A549 (cell line): ENCODE measurements at regions not wholly inside any gene's neighbourhood (a gene's known extent, or its start where the extent isn't known, plus 50 kb on each side); places are given as distances from the start of the nearest gene placed in this dataset.

Experiments used
- CEBPB ChIP-seq, 2 experiments: fragments of >200 bp in 1 of 2; sonication (Bioruptor Twin) in 1 of 2; formaldehyde crosslinking in 1 of 2; IDR thresholded peaks; 2 replicates each; pipeline ENCODE4 v1.6.1; 2012 to 2016
- EP300 ChIP-seq, 2 experiments: fragments of >200 bp; sonication (Bioruptor Twin); formaldehyde crosslinking; IDR thresholded peaks; 2 replicates in 1 of 2; 3 replicates in 1 of 2; pipeline ENCODE4 v1.6.1; 2016 to 2017
- GATA3 ChIP-seq: IDR thresholded peaks from 2 replicates; pipeline ENCODE4 v1.6.1; 2012; ENCODE audit warnings: borderline replicate concordance
- HDAC2 ChIP-seq: fragments of 200-600 bp; sonication (generic); IDR thresholded peaks from 2 replicates; pipeline ENCODE4 v1.6.1; 2016
- POLR2A ChIP-seq: IDR thresholded peaks from 2 replicates; pipeline ENCODE4 v1.6.1; 2012; ENCODE audit warnings: mild to moderate bottlenecking, low read length
- SREBF2 ChIP-seq: fragments of 450-650 bp; IDR thresholded peaks from 2 replicates; pipeline ENCODE4 v1.6.1; 2014; ENCODE audit warnings: mild to moderate bottlenecking, moderate library complexity
- TP53 ChIP-seq: fragments of 250-450 bp; sonication (Bioruptor Pico); IDR thresholded peaks from 2 replicates; pipeline ENCODE4 v1.5.0; 2021; ENCODE audit warnings: mild to moderate bottlenecking, moderate library complexity
- TF ChIP-seq, protein P1 (sequence below): fragments of >200 bp; sonication (Bioruptor Twin); formaldehyde crosslinking; IDR thresholded peaks from 3 replicates; pipeline ENCODE4 v1.5.1; 2016
- TF ChIP-seq, protein P2 (sequence below): IDR thresholded peaks from 2 replicates; pipeline ENCODE4 v1.6.1; 2012
- TF ChIP-seq, protein P3 (sequence below): fragments of 200-600 bp; sonication (generic); IDR thresholded peaks from 2 replicates; pipeline ENCODE4 v1.6.1; 2016; ENCODE audit warnings: antibody characterized with exemption, mild to moderate bottlenecking, moderate library complexity

DNA sequence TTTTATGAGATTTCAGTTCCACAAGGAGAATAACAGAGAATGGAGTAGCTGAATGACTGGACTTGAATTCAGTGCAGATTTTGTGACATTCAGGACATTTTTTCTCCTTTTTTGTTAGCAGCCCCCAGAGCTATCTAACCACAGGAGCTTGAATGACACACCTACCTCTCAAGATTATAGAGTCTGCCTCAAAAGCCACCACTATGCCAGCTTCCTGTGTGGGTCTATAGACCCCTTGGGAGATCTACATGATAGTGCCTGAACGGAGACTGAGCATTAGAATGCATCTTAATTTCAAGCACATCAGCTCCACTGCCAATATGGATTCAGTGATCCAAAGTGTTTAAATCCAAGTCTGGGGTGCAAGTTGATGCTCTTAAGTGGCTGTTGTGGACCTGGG lies 74.4 kb upstream of the ZNF648 start:
- TF ChIP-seq, protein P1, sequence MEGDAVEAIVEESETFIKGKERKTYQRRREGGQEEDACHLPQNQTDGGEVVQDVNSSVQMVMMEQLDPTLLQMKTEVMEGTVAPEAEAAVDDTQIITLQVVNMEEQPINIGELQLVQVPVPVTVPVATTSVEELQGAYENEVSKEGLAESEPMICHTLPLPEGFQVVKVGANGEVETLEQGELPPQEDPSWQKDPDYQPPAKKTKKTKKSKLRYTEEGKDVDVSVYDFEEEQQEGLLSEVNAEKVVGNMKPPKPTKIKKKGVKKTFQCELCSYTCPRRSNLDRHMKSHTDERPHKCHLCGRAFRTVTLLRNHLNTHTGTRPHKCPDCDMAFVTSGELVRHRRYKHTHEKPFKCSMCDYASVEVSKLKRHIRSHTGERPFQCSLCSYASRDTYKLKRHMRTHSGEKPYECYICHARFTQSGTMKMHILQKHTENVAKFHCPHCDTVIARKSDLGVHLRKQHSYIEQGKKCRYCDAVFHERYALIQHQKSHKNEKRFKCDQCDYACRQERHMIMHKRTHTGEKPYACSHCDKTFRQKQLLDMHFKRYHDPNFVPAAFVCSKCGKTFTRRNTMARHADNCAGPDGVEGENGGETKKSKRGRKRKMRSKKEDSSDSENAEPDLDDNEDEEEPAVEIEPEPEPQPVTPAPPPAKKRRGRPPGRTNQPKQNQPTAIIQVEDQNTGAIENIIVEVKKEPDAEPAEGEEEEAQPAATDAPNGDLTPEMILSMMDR = no peak
- TF ChIP-seq, protein P2, sequence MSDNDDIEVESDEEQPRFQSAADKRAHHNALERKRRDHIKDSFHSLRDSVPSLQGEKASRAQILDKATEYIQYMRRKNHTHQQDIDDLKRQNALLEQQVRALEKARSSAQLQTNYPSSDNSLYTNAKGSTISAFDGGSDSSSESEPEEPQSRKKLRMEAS = no peak
- TF ChIP-seq SREBF2 = no peak
- TF ChIP-seq GATA3 = no peak
- no peak for TF ChIP-seq EP300 (IDR thresholded peaks at IDR 0.05)
- no peak for TF ChIP-seq TP53 (CRISPR knock-in tag)
- no peak for TF ChIP-seq POLR2A
- TF ChIP-seq, protein P3, sequence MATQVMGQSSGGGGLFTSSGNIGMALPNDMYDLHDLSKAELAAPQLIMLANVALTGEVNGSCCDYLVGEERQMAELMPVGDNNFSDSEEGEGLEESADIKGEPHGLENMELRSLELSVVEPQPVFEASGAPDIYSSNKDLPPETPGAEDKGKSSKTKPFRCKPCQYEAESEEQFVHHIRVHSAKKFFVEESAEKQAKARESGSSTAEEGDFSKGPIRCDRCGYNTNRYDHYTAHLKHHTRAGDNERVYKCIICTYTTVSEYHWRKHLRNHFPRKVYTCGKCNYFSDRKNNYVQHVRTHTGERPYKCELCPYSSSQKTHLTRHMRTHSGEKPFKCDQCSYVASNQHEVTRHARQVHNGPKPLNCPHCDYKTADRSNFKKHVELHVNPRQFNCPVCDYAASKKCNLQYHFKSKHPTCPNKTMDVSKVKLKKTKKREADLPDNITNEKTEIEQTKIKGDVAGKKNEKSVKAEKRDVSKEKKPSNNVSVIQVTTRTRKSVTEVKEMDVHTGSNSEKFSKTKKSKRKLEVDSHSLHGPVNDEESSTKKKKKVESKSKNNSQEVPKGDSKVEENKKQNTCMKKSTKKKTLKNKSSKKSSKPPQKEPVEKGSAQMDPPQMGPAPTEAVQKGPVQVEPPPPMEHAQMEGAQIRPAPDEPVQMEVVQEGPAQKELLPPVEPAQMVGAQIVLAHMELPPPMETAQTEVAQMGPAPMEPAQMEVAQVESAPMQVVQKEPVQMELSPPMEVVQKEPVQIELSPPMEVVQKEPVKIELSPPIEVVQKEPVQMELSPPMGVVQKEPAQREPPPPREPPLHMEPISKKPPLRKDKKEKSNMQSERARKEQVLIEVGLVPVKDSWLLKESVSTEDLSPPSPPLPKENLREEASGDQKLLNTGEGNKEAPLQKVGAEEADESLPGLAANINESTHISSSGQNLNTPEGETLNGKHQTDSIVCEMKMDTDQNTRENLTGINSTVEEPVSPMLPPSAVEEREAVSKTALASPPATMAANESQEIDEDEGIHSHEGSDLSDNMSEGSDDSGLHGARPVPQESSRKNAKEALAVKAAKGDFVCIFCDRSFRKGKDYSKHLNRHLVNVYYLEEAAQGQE = no peak
- TF ChIP-seq CEBPB (IDR thresholded peaks at IDR 0.05) = no peak
- no peak for TF ChIP-seq HDAC2
